Heart right ventricle (tissue), 16 donors: ENCODE measurements at regions not wholly inside any gene's neighbourhood (a gene's known extent, or its start where the extent isn't known, plus 50 kb on each side); places are given as distances from the start of the nearest gene placed in this dataset.

ENCODE experiments used
- ATAC-seq, 8 donors: fragments of 200-7000 bp; cut with Tn5 transposase; one replicate each; pipeline ENCODE4 v1.9.1; 2020; ENCODE audit warnings: mild to moderate bottlenecking in 8 of 8, moderate library complexity in 8 of 8, moderate number of reproducible peaks in 1 of 8
- DNase-seq, 2 donors: peaks; one replicate each; pipeline ENCODE4 v3.0.0-alpha.2; 2020
- H3K27ac ChIP-seq, 10 donors: fragments of 200-600 bp; sonication (generic) in 2 of 10; one replicate each; pipeline versions ENCODE4 v1.5.0 to v1.8.0; 2020 to 2022; ENCODE audit warnings: mild to moderate bottlenecking in 3 of 10
- H3K27me3 ChIP-seq, 7 donors: fragments of 200-600 bp; one replicate each; pipeline ENCODE4 v1.8.0; 2021 to 2022; ENCODE audit warnings: mild to moderate bottlenecking in 2 of 7
- H3K36me3 ChIP-seq, 9 donors: fragments of 200-600 bp; sonication (generic) in 1 of 9; one replicate each; pipeline versions ENCODE4 v1.5.0 to v1.8.0; 2020 to 2022; ENCODE audit warnings: mild to moderate bottlenecking in 2 of 9
- H3K4me1 ChIP-seq, 9 donors: fragments of 200-600 bp; sonication (generic) in 1 of 9; one replicate each; pipeline versions ENCODE4 v1.5.0 to v1.8.0; 2020 to 2022; ENCODE audit warnings: mild to moderate bottlenecking in 4 of 9
- H3K4me3 ChIP-seq, 10 donors: fragments of 200-600 bp; sonication (generic) in 2 of 10; one replicate each; pipeline versions ENCODE4 v1.5.0 to v1.8.0; 2020 to 2022; ENCODE audit warnings: mild to moderate bottlenecking in 7 of 10, moderate library complexity in 2 of 10
- H3K9me3 ChIP-seq, 11 donors: fragments of 200-600 bp in 10 of 11; sonication (generic) in 2 of 11; one replicate each; pipeline versions ENCODE4 v1.5.0 to v1.8.0; 2013 to 2022; ENCODE audit warnings: mild to moderate bottlenecking in 2 of 11, control low read depth in 1 of 11, moderate library complexity in 1 of 11
- CTCF ChIP-seq, 9 donors: fragments of 200-600 bp; sonication (generic) in 2 of 9; IDR thresholded peaks; one replicate each; pipeline versions ENCODE4 v1.5.0 to v1.8.0; 2021 to 2022; ENCODE audit warnings: antibody characterized with exemption in 9 of 9, mild to moderate bottlenecking in 5 of 9, moderate library complexity in 1 of 9
- WGBS, 2 donors: extraction: QIAGEN DNeasy Blood & Tissue Kit; methylation state at CpG; one replicate each; pipeline ENCODE4 v1.1.7; 2013; ENCODE audit warnings: inconsistent platforms in 1 of 2; 5-methylcytosine and 5-hydroxymethylcytosine counted together
- intact Hi-C, 10 donors: fragments of 100-400 bp; cut with DNase I; formaldehyde crosslinking; loops; one replicate each; pipeline versions ENCODE4 v1.11.1 to v1.14.2; 2022
- donor health status: Arrhythmogenic right ventricular cardiomyopathy.
- donor health status: ischemic (EF 13 %, LVEDD 7.1; RV severe dilation, severe dysfunction).
- donor health status: healthy with polysubstance abuse.
- donor health status: DM: no; HTN: yes; CAD: no.
- donor health status: DM: no; HTN: no; CAD: no.
- donor health status: ischemic (EF 25% LVEDD 6.9; RV normal size, moderate dysfunction).
- donor health status: ischemic (EF 25% LVEDD 5.7; RV mildly dilated, moderate dysfunction).
- donor health status: healthy.
- donor health status: DM: yes; HTN: yes; CAD: no.
- donor health status: Ischemic cardiomyopathy.
- donor health status: ischemic (EF 35%, LVEDD 5.7; RV mildly dilated, moderate dysfunction).
- donor health status: nonischemic (EF 11% LVEDD 7.7; RV severe dilation, severe dysfunction).
- donor health status: DM: yes; HTN: yes; CAD: no.
- donor health status: PGD.
- donor health status: ischemic (EF 29% LVEDD 5.4; RV normal size, mild dysfunction).
- donor health status: nonischemic (EF 23%, LVEDD 6.1; RV moderate dilation, normal function).

- Histone ChIP-seq H3K4me1 (peaks cover 0 to 19% (median 0%) of the 10 kb centered on the region in 9 donors), H3K27ac (no peak overlapping the region), H3K27me3 (peaks cover 0 to 7% (median 0%) of the 10 kb centered on the region in 7 donors), H3K4me3 (no peak overlapping the region), H3K36me3 (no peaks in the 10 kb centered on the region), H3K9me3 (no peaks in the 10 kb centered on the region)
- WGBS, 2 donors = 92 to 93% methylated on average over 3 of the region's 3 CpGs
- DNase-seq = no peak
- intact Hi-C loops = no loop called here
- ATAC-seq = no peak
- TF ChIP-seq CTCF (IDR thresholded peaks at IDR 0.05) = no peak
Measured at GRCh38 chr3:31291818-31292217, 240.9 kb upstream of the STT3B start.

GRCh38 chr3:31294430-31295149 lies 238.1 kb upstream of the STT3B start:
- 70 to 71% methylated on average over 5 of the region's 5 CpGs for WGBS, 2 donors
- ATAC-seq = no peak
- no peak overlapping the region for H3K4me3 ChIP-seq

GRCh38 chr3:31295150-31295765 lies 237.5 kb upstream of the STT3B start:
- no peak for ATAC-seq
- intact Hi-C loops = no loop called here

More at GRCh38 chr3:31294430-31295149, 238.1 kb upstream of the STT3B start:
- no peak for TF ChIP-seq CTCF (IDR thresholded peaks at IDR 0.05)
- Histone ChIP-seq H3K4me1 (peaks cover 0 to 4% (median 0%) of the 10 kb centered on the region in 9 donors), H3K27ac (no peak overlapping the region), H3K27me3 (peaks cover 0 to 7% (median 0%) of the 10 kb centered on the region in 7 donors), H3K36me3 (no peaks in the 10 kb centered on the region), H3K9me3 (peaks cover 0 to 7% (median 0%) of the 10 kb centered on the region in 11 donors)
- intact Hi-C loops = no loop called here
- no peak for DNase-seq

More at GRCh38 chr3:31295150-31295765, 237.5 kb upstream of the STT3B start:
- no peaks in the 10 kb centered on the region for H3K36me3 ChIP-seq
- H3K4me3 ChIP-seq = no peak overlapping the region
- peaks cover 0 to 7% (median 0%) of the 10 kb centered on the region in 11 donors for H3K9me3 ChIP-seq
- H3K27ac ChIP-seq = no peak overlapping the region
- no peak for TF ChIP-seq CTCF (IDR thresholded peaks at IDR 0.05)
- H3K27me3 ChIP-seq = peaks cover 0 to 7% (median 0%) of the 10 kb centered on the region in 7 donors
- H3K4me1 ChIP-seq = no peaks in the 10 kb centered on the region
- WGBS, 2 donors = 71% methylated on average over 7 of the region's 7 CpGs
- no peak for DNase-seq
